ENCODE measurements at regions not wholly inside any gene's neighbourhood (a gene's known extent, or its start where the extent isn't known, plus 50 kb on each side); places are given as distances from the start of the nearest gene placed in this dataset.

- TF ChIP-seq CTCF (IDR thresholded peaks at IDR 0.05; ENCODE audit: insufficient read depth, low read length), result no peak
- no peak overlapping the region for H3K4me3 ChIP-seq (ENCODE audit: low read depth, low read length)
- DNase-seq (ENCODE audit: low read depth), result no peak
These were observed 581.0 kb upstream of the RGS18 start for GRCh38 chr1:191577213-191577612.

GRCh38 chr1:191578281-191578680, 580.0 kb upstream of the RGS18 start:
- no peak overlapping the region for H3K4me3 ChIP-seq (ENCODE audit: low read depth, low read length)
- DNase-seq (ENCODE audit: low read depth), result peak; percentile 1
- TF ChIP-seq CTCF (IDR thresholded peaks at IDR 0.05; ENCODE audit: insufficient read depth, low read length), result no peak

GRCh38 chr1:191579019-191579418, 579.2 kb upstream of the RGS18 start:
- H3K4me3 ChIP-seq (ENCODE audit: low read depth, low read length), result no peak overlapping the region
- TF ChIP-seq CTCF (IDR thresholded peaks at IDR 0.05; ENCODE audit: insufficient read depth, low read length), result no peak
- DNase-seq (ENCODE audit: low read depth), result peak; percentile 28

- no peak for TF ChIP-seq CTCF (IDR thresholded peaks at IDR 0.05; ENCODE audit: insufficient read depth, low read length)
- no peak overlapping the region for H3K4me3 ChIP-seq (ENCODE audit: low read depth, low read length)
- DNase-seq (ENCODE audit: low read depth), result peak; percentile 8
These were observed 576.1 kb upstream of the RGS18 start for GRCh38 chr1:191582169-191582568.

GRCh38 chr1:191585095-191585494, 573.2 kb upstream of the RGS18 start:
- no peak for DNase-seq (ENCODE audit: low read depth)
- no peak for TF ChIP-seq CTCF (IDR thresholded peaks at IDR 0.05; ENCODE audit: insufficient read depth, low read length)
- H3K4me3 ChIP-seq (ENCODE audit: low read depth, low read length), result no peak overlapping the region

- no peak overlapping the region for H3K4me3 ChIP-seq (ENCODE audit: low read depth, low read length)
- DNase-seq (ENCODE audit: low read depth), result no peak
- no peak for TF ChIP-seq CTCF (IDR thresholded peaks at IDR 0.05; ENCODE audit: insufficient read depth, low read length)
These were observed 569.4 kb upstream of the RGS18 start for GRCh38 chr1:191588905-191589304.

GRCh38 chr1:191589536-191589935, 568.7 kb upstream of the RGS18 start:
- no peak for TF ChIP-seq CTCF (IDR thresholded peaks at IDR 0.05; ENCODE audit: insufficient read depth, low read length)
- DNase-seq (ENCODE audit: low read depth), result no peak
- no peak overlapping the region for H3K4me3 ChIP-seq (ENCODE audit: low read depth, low read length)

Data from fibroblast of the aortic adventitia (primary cell).